Gastrocnemius medialis (tissue), 4 donors: ENCODE measurements at regions not wholly inside any gene's neighbourhood (a gene's known extent, or its start where the extent isn't known, plus 50 kb on each side); places are given as distances from the start of the nearest gene placed in this dataset.

Experiments used
- CTCF ChIP-seq, 5 experiments: fragments of 450-650 bp in 3 of 5; fragments of 200-600 bp in 2 of 5; sonication (generic) in 2 of 5; IDR thresholded peaks in 4 of 5; conservative IDR thresholded peaks in 1 of 5; 1 replicate in 4 of 5; 2 replicates in 1 of 5; pipeline ENCODE4 v1.5.1; 2016 to 2019; ENCODE audit warnings: antibody characterized with exemption in 5 of 5, mild to moderate bottlenecking in 3 of 5, moderate library complexity in 3 of 5
- POLR2A ChIP-seq, 2 donors: fragments of 450-650 bp; IDR thresholded peaks; one replicate each; pipeline ENCODE4 v1.6.1; 2017; ENCODE audit warnings: antibody characterized with exemption in 2 of 2, mild to moderate bottlenecking in 2 of 2, moderate library complexity in 2 of 2

DNA sequence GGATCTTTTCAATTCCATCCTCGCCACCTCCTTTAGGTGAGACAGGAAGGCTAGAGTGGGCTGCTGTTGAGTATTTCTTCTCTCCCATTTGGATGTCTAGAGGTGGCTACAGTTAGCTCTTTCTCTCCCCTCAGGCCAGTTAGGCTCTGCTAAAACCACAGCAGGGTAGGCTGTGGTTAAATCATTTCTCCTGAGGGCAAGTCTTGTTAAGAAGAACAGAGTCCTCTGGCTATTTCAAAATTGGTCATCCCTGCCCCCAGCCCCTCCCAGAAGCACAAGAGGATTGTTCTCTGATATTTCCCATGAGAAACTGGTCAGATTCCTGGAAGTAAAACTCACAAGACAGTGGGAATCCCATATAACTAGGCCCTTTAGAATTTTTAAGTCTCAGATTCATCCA lies 1359.5 kb downstream of the TECRL start:
- no peak for TF ChIP-seq CTCF (IDR thresholded peaks at IDR 0.05 in 4 of 5, conservative IDR thresholded peaks at IDR 0.05 in 1 of 5)
- no peak for TF ChIP-seq POLR2A (IDR thresholded peaks at IDR 0.05)
